HCT116 (cell line): ENCODE measurements at regions not wholly inside any gene's neighbourhood (a gene's known extent, or its start where the extent isn't known, plus 50 kb on each side); places are given as distances from the start of the nearest gene placed in this dataset.
"Not testable (repeated sequence)": the region's sequence is repeated elsewhere in the genome, so short reads cannot be mapped to it uniquely, and the experiment has no call there.

ENCODE experiments used
- ATAC-seq: fragments of 200-7000 bp; cut with Tn5 transposase; 2 replicates; pipeline ENCODE4 v1.9.1; 2020; ENCODE audit warnings: mild to moderate bottlenecking, moderate library complexity
- BruUV-seq: library from RNA; stranded (reverse); fragments of 400-500 nt; replicated peaks from 2 replicates; lab custom pipeline; 2021; lab: Mats Ljungman, UMichigan
- CTCF ChIA-PET: fragments of 300-600 bp; sonication (Branson Sonifier 250); formaldehyde crosslinking; loops from one replicate; lab custom pipeline; 2021; ENCODE audit warnings: antibody characterized with exemption; lab: Charles Lee
- POLR2A ChIA-PET: fragments of 300-600, 350-600 bp; sonication (Branson Sonifier 250); formaldehyde crosslinking; loops from one replicate; lab custom pipeline; 2021; ENCODE audit warnings: antibody characterized with exemption; lab: Charles Lee
- RAD21 ChIA-PET, 2 experiments: fragments of 300-600 bp; sonication (Branson Sonifier 250); formaldehyde crosslinking; loops; one replicate each; lab custom pipeline; 2023; ENCODE audit warnings: low total read pairs in 2 of 2; ENCODE audit not compliant: uncharacterized antibody in 2 of 2, unreplicated experiment in 2 of 2, low non-redundant PET in 1 of 2; lab: Charles Lee
- DNase-seq: peaks from one replicate; pipeline ENCODE4 v3.0.0-alpha.2; 2010; ENCODE audit warnings: low read depth, low spot score
- H2AFZ ChIP-seq: fragments of 200-600 bp; shearing (Covaris generic), sonication (generic); 2 replicates; pipeline ENCODE4 v1.6.1; 2017; ENCODE audit warnings: low read depth, mixed run types, mixed read lengths, antibody characterized with exemption, low read length; ENCODE audit not compliant: poor library complexity, severe bottlenecking
- H3K27ac ChIP-seq: 2 replicates; pipeline ENCODE4 v1.5.1; 2012; ENCODE audit warnings: low read depth, low read length
- H3K27me3 ChIP-seq: fragments of 200-600 bp; sonication (generic); 2 replicates; pipeline ENCODE4 v1.6.1; 2016; ENCODE audit warnings: mixed run types, low read length, mixed read lengths; ENCODE audit not compliant: insufficient read depth
- H3K36me3 ChIP-seq, 2 experiments: fragments of 200-500 bp in 1 of 2; fragments of 200-600 bp in 1 of 2; sonication (Bioruptor generic) in 1 of 2; sonication (generic) in 1 of 2; 2 replicates each; pipeline versions ENCODE4 v1.5.1 to v1.6.1; 2014 to 2016; ENCODE audit warnings: low read length in 2 of 2, inconsistent platforms in 1 of 2, mixed read lengths in 1 of 2, mixed run types in 1 of 2; ENCODE audit not compliant: insufficient read depth in 2 of 2, control insufficient read depth in 1 of 2
- H3K4me1 ChIP-seq, 2 experiments: fragments of 200-600 bp in 1 of 2; sonication (generic) in 1 of 2; 2 replicates each; pipeline versions ENCODE4 v1.5.1 to v1.6.1; 2012 to 2017; ENCODE audit warnings: low read length in 2 of 2, inconsistent platforms in 1 of 2, mild to moderate bottlenecking in 1 of 2, mixed read lengths in 1 of 2, mixed run types in 1 of 2, moderate library complexity in 1 of 2; ENCODE audit not compliant: insufficient read depth in 2 of 2, control insufficient read depth in 1 of 2
- H3K4me2 ChIP-seq: fragments of 200-600 bp; sonication (generic); 2 replicates; pipeline ENCODE4 v1.6.1; 2017; ENCODE audit warnings: mixed run types, low read length, mixed read lengths
- H3K4me3 ChIP-seq, 2 experiments: fragments of 200-600 bp in 1 of 2; sonication (generic) in 1 of 2; replicated peaks in 1 of 2; 2 replicates each; pipeline ENCODE4 v1.5.1; 2011 to 2016; ENCODE audit warnings: low read length in 2 of 2, control low read depth in 1 of 2, low read depth in 1 of 2, mild to moderate bottlenecking in 1 of 2, mixed read lengths in 1 of 2, mixed run types in 1 of 2
- H3K79me2 ChIP-seq: fragments of 200-600 bp; sonication (generic); 2 replicates; pipeline ENCODE4 v1.6.1; 2017; ENCODE audit warnings: mild to moderate bottlenecking, mixed run types, low read length, moderate library complexity, mixed read lengths; ENCODE audit not compliant: insufficient read depth
- H3K9ac ChIP-seq: fragments of 200-600 bp; sonication (generic); 2 replicates; pipeline ENCODE4 v1.6.1; 2016; ENCODE audit warnings: low read length, mixed read lengths
- H3K9me2 ChIP-seq: fragments of 200-600 bp; sonication (generic), shearing (Covaris generic); 2 replicates; pipeline ENCODE4 v1.6.1; 2017; ENCODE audit warnings: mixed run types, mild to moderate bottlenecking, moderate library complexity; ENCODE audit not compliant: insufficient read depth
- H3K9me3 ChIP-seq, 2 experiments: fragments of 200-500 bp in 1 of 2; fragments of 200-600 bp in 1 of 2; sonication (Bioruptor generic) in 1 of 2; sonication (generic) in 1 of 2; 2 replicates each; pipeline ENCODE4 v1.6.1; 2014 to 2017; ENCODE audit warnings: low read length in 2 of 2, mixed read lengths in 2 of 2, inconsistent platforms in 1 of 2, low read depth in 1 of 2, mild to moderate bottlenecking in 1 of 2, mixed run types in 1 of 2, moderate library complexity in 1 of 2; ENCODE audit not compliant: control insufficient read depth in 1 of 2, insufficient read depth in 1 of 2
- H4K20me1 ChIP-seq: fragments of 200-600 bp; sonication (generic), shearing (Covaris generic); 2 replicates; pipeline ENCODE4 v1.6.1; 2017; ENCODE audit warnings: mixed run types, mild to moderate bottlenecking, moderate library complexity; ENCODE audit not compliant: insufficient read depth
- intact Hi-C: fragments of 100-400 bp; cut with micrococcal nuclease; formaldehyde crosslinking; loops from 2 replicates; pipeline ENCODE4 v1.10.0; 2022

GRCh38 chr9:61523897-61524620, 334.2 kb downstream of the SPATA31A7 start:
- H4K20me1 ChIP-seq, H3K27ac ChIP-seq, POLR2A ChIA-PET, H3K9ac ChIP-seq, H3K27me3 ChIP-seq, H3K4me2 ChIP-seq, BruUV-seq, H2AFZ ChIP-seq, CTCF ChIA-PET, H3K79me2 ChIP-seq, RAD21 ChIA-PET, DNase-seq, H3K9me2 ChIP-seq, ATAC-seq, intact Hi-C loops, H3K4me1 ChIP-seq, H3K9me3 ChIP-seq, H3K4me3 ChIP-seq, H3K36me3 ChIP-seq: not testable (repeated sequence)

- H4K20me1 ChIP-seq, H3K4me1 ChIP-seq, H3K9me3 ChIP-seq, RAD21 ChIA-PET, H3K79me2 ChIP-seq, POLR2A ChIA-PET, CTCF ChIA-PET, H2AFZ ChIP-seq, H3K9me2 ChIP-seq, DNase-seq, H3K27ac ChIP-seq, H3K4me3 ChIP-seq, H3K9ac ChIP-seq, H3K27me3 ChIP-seq, BruUV-seq, H3K4me2 ChIP-seq, ATAC-seq, intact Hi-C loops, H3K36me3 ChIP-seq: not testable (repeated sequence)
Observed at GRCh38 chr9:61525629-61526028, 335.8 kb downstream of the SPATA31A7 start.
